K562 (cell line): ENCODE measurements at regions not wholly inside any gene's neighbourhood (a gene's known extent, or its start where the extent isn't known, plus 50 kb on each side); places are given as distances from the start of the nearest gene placed in this dataset.
"Not testable (repeated sequence)": the region's sequence is repeated elsewhere in the genome, so short reads cannot be mapped to it uniquely, and the experiment has no call there.

Experiments used
- ATAC-seq: fragments of 200-7000 bp; cut with Tn5 transposase; 3 replicates; pipeline ENCODE4 v1.9.1; 2020; ENCODE audit warnings: moderate library complexity
- BruUV-seq: library from RNA; stranded (reverse); fragments of 400-500 nt; replicated peaks from 2 replicates; lab custom pipeline; 2021; lab: Mats Ljungman, UMichigan
- CTCF ChIA-PET: fragments of 300-600 bp; formaldehyde crosslinking; extraction: SDS; loops from one replicate; lab custom pipeline; 2021; ENCODE audit warnings: low intra/inter-chr PET ratio; lab: Yijun Ruan, JAX
- POLR2A ChIA-PET: fragments of 300-600, 350-650 bp; sonication (Branson Sonifier 250); formaldehyde crosslinking; extraction: SDS; loops from one replicate; lab custom pipeline; 2021; ENCODE audit warnings: antibody characterized with exemption, inconsistent platforms; lab: Yijun Ruan, JAX
- DNase-seq, 4 experiments: peaks; one replicate each; pipeline versions ENCODE4 v3.0.0 to v3.0.0-alpha.2; 2011 to 2018; ENCODE audit warnings: low spot score in 3 of 4, mixed read lengths in 3 of 4; ENCODE audit errors: extremely low read depth in 1 of 4
- FAIRE-seq: peaks from 2 replicates; lab custom pipeline; 2011; peaks lifted over from hg19 to GRCh38; lab: Jason Lieb, UNC
- H2AFZ ChIP-seq: 2 replicates; pipeline ENCODE4 v1.6.0; 2011; ENCODE audit warnings: low read depth, low read length, control low read depth, inconsistent platforms
- H3K27ac ChIP-seq: fragments of 200-600 bp; 3 replicates; pipeline ENCODE4 v1.8.0; 2011; ENCODE audit warnings: low read depth, mild to moderate bottlenecking, control low read depth, inconsistent platforms, low read length, moderate library complexity, mixed read lengths; ENCODE audit errors: extremely low read depth
- H3K27me3 ChIP-seq, 2 experiments: fragments of 300-600 bp in 1 of 2; 2 replicates in 1 of 2; 3 replicates in 1 of 2; pipeline versions ENCODE4 v1.6.0 to v1.8.0; 2011; ENCODE audit warnings: inconsistent platforms in 2 of 2, low read length in 2 of 2, mild to moderate bottlenecking in 1 of 2, mixed read lengths in 1 of 2, moderate library complexity in 1 of 2; ENCODE audit not compliant: control insufficient read depth in 2 of 2, insufficient read depth in 2 of 2
- H3K36me3 ChIP-seq: fragments of 300-600 bp; 3 replicates; pipeline ENCODE4 v1.8.0; 2011; ENCODE audit warnings: mild to moderate bottlenecking, low read length, inconsistent platforms; ENCODE audit not compliant: control insufficient read depth, insufficient read depth
- H3K4me1 ChIP-seq, 2 experiments: fragments of 200-600 bp in 1 of 2; replicated peaks in 1 of 2; 2 replicates in 1 of 2; 3 replicates in 1 of 2; pipeline versions ENCODE4 v1.5.1 to v1.8.0; 2011; ENCODE audit warnings: inconsistent platforms in 2 of 2, low read length in 2 of 2, mild to moderate bottlenecking in 1 of 2, mixed read lengths in 1 of 2, moderate library complexity in 1 of 2; ENCODE audit not compliant: control insufficient read depth in 2 of 2, insufficient read depth in 2 of 2
- H3K4me2 ChIP-seq: 2 replicates; pipeline ENCODE4 v1.6.1; 2011; ENCODE audit warnings: low read length, control low read depth, inconsistent platforms, mixed read lengths; ENCODE audit not compliant: insufficient read depth
- H3K4me3 ChIP-seq: fragments of 200-600 bp; sonication (generic), shearing (Covaris generic); 2 replicates; pipeline ENCODE4 v1.5.1; 2016; ENCODE audit warnings: control low read depth, inconsistent platforms
- H3K79me2 ChIP-seq: fragments of 200-600 bp; 3 replicates; pipeline ENCODE4 v1.8.0; 2011; ENCODE audit warnings: low read length, inconsistent platforms; ENCODE audit not compliant: control insufficient read depth, insufficient read depth
- H3K9ac ChIP-seq, 2 experiments: 2 replicates each; pipeline versions ENCODE4 v1.6.0 to v1.6.1; 2011; ENCODE audit warnings: low read depth in 2 of 2, low read length in 2 of 2, control low read depth in 1 of 2, inconsistent platforms in 1 of 2, mild to moderate bottlenecking in 1 of 2, mixed read lengths in 1 of 2; ENCODE audit not compliant: insufficient read depth in 1 of 2
- H3K9me1 ChIP-seq: one replicate; pipeline ENCODE4 v1.6.0; 2011; ENCODE audit warnings: inconsistent platforms, mild to moderate bottlenecking, low read length, moderate library complexity; ENCODE audit not compliant: control insufficient read depth, insufficient read depth
- H3K9me3 ChIP-seq: replicated peaks from 2 replicates; pipeline ENCODE4 v1.5.1; 2011; ENCODE audit warnings: low read depth, low read length, inconsistent platforms; ENCODE audit not compliant: control insufficient read depth, insufficient read depth
- H4K20me1 ChIP-seq: replicated peaks from 2 replicates; pipeline ENCODE4 v1.6.1; 2011; ENCODE audit warnings: low read length, inconsistent platforms, mixed read lengths; ENCODE audit not compliant: control insufficient read depth, insufficient read depth
- ASH1L ChIP-seq: fragments of 450-650 bp; IDR thresholded peaks from 2 replicates; pipeline ENCODE4 v1.6.1; 2018; ENCODE audit warnings: borderline replicate concordance, mild to moderate bottlenecking, low read depth; ENCODE audit not compliant: partially characterized antibody
- CC2D1A ChIP-seq: fragments of 450-650 bp; IDR thresholded peaks from 2 replicates; pipeline ENCODE4 v1.6.1; 2017; ENCODE audit warnings: mild to moderate bottlenecking
- FIP1L1 ChIP-seq: fragments of 200-400 bp; formaldehyde crosslinking; IDR thresholded peaks from 2 replicates; pipeline ENCODE4 v1.6.1; 2018; ENCODE audit warnings: mild to moderate bottlenecking, low read depth, low read length; ENCODE audit not compliant: poor library complexity, severe bottlenecking
- NFYB ChIP-seq: IDR thresholded peaks from 2 replicates; pipeline ENCODE4 v1.6.1; 2011; ENCODE audit warnings: mild to moderate bottlenecking, moderate library complexity; ENCODE audit not compliant: insufficient read length; ENCODE audit errors: extremely low read depth
- WGBS: fragments of 100-300 bp; shearing (Covaris generic); methylation state at CpG from one replicate; pipeline ENCODE4 v1.1.6; 2016; ENCODE audit warnings: low coverage, mixed read lengths; ENCODE audit not compliant: insufficient coverage; ENCODE audit errors: missing lambda C conversion rate; 5-methylcytosine and 5-hydroxymethylcytosine counted together
- in situ Hi-C: fragments of 300-500 bp; cut with MboI; formaldehyde crosslinking; loops from 4 replicates; pipeline ENCODE4 v1.15.0; 2018; ENCODE audit warnings: inconsistent platforms, mixed read lengths
- intact Hi-C: fragments of 100-400 bp; cut with micrococcal nuclease; formaldehyde crosslinking; loops from 2 replicates; pipeline ENCODE4 v1.14.2; 2022
- TF ChIP-seq, protein P1 (sequence below): sonication (generic); formaldehyde crosslinking; IDR thresholded peaks from 2 replicates; pipeline ENCODE4 v1.8.1; 2023; ENCODE audit warnings: mild to moderate bottlenecking, missing genetic modification reagents

DNA sequence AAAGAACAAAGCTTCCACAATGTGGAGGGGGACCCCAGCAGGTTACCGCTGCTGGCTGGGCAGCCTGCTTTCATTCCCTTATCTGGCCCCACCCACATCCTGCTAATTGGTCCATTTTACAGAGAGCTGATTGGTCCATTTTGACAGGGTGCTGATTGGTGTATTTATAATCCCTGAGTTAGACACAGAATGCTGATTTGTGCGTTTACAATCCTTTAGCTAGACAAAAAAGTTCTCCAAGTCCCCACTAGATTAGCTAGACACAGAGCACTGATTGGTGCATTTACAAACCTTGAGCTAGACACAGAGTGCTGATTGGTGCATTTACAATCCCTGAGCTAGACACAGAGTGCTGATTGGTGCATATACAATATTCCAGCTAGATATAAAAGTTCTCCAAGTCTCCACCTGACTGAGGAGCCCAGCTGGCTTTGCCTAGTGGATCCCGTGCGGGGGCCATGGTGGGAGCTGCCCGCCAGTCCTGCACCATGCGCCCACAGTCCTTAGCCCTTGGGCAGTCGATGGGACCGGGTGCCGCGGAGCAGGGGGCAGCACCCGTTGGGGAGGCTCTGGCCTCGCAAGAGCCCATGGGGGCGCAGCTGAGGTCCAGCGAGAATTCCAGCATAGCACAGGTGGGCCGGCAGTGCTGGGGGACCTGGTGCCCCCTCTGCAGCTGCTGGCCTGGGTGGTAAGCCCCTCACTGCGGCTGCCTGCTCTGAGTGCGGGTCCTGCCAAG, 88.8 kb upstream of the MYLIP start:
- H3K27ac ChIP-seq, H3K4me3 ChIP-seq, BruUV-seq, H2AFZ ChIP-seq, DNase-seq, FAIRE-seq, in situ Hi-C loops, H3K79me2 ChIP-seq, CTCF ChIA-PET, ATAC-seq, H3K9me1 ChIP-seq, H3K27me3 ChIP-seq, H4K20me1 ChIP-seq, H3K4me2 ChIP-seq, H3K36me3 ChIP-seq, H3K9ac ChIP-seq: not testable (repeated sequence)
- WGBS, result 84% methylated on average over 12 of the region's 17 CpGs
- POLR2A ChIA-PET, result interaction anchor here (0.7 to 1.3 kb wide), 2 partner anchors 88 to 140 kb away, joined by 4 to 5 read pairs; partner anchors contain the start of gene MYLIP
- intact Hi-C loops, result loop anchor here (10.0 kb wide), 1 partner anchor 345 kb away; no protein-coding TSS in a partner anchor
- H3K9me3 ChIP-seq, result peaks cover 19% of the 10 kb centered on the region
- H3K4me1 ChIP-seq, result peaks cover 7 to 27% of the 10 kb centered on the region in 2 experiments
- peak; percentile 22 for TF ChIP-seq FIP1L1
- TF ChIP-seq, protein P1, sequence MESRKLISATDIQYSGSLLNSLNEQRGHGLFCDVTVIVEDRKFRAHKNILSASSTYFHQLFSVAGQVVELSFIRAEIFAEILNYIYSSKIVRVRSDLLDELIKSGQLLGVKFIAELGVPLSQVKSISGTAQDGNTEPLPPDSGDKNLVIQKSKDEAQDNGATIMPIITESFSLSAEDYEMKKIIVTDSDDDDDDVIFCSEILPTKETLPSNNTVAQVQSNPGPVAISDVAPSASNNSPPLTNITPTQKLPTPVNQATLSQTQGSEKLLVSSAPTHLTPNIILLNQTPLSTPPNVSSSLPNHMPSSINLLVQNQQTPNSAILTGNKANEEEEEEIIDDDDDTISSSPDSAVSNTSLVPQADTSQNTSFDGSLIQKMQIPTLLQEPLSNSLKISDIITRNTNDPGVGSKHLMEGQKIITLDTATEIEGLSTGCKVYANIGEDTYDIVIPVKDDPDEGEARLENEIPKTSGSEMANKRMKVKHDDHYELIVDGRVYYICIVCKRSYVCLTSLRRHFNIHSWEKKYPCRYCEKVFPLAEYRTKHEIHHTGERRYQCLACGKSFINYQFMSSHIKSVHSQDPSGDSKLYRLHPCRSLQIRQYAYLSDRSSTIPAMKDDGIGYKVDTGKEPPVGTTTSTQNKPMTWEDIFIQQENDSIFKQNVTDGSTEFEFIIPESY, result peak; percentile 66
- peak; percentile 45 for TF ChIP-seq ASH1L
- TF ChIP-seq NFYB, result peak; percentile 72
- TF ChIP-seq CC2D1A, result 0 out of 2 replicates have a peak, but pooled peaks have one; percentile 28
